ENCODE measurements at regions not wholly inside any gene's neighbourhood (a gene's known extent, or its start where the extent isn't known, plus 50 kb on each side); places are given as distances from the start of the nearest gene placed in this dataset.

GRCh38 chr10:29703271-29703670 lies 68.5 kb upstream of the SVIL start:
- no peak for TF ChIP-seq POLR2A (IDR thresholded peaks at IDR 0.05)
- TF ChIP-seq CTCF (IDR thresholded peaks at IDR 0.05), result no peak

Data from lower leg skin (tissue), 3 donors.